RPMI7951 (cell line): ENCODE measurements at regions not wholly inside any gene's neighbourhood (a gene's known extent, or its start where the extent isn't known, plus 50 kb on each side); places are given as distances from the start of the nearest gene placed in this dataset.

Source experiments
- DNase-seq: peaks from one replicate; pipeline ENCODE4 v3.0.0-alpha.2; 2012; ENCODE audit warnings: low read depth

GRCh38 chr3:45277636-45278035 is 51.5 kb upstream of the TMEM158 start:
- no peak for DNase-seq

GRCh38 chr3:45280232-45280631 is 54.1 kb upstream of the TMEM158 start:
- DNase-seq = peak; percentile 18

GRCh38 chr3:45280971-45281370 is 54.9 kb upstream of the TMEM158 start:
- no peak for DNase-seq

- no peak for DNase-seq
Measured at GRCh38 chr3:45283471-45283870, 57.4 kb upstream of the TMEM158 start.

GRCh38 chr3:45297331-45297730 is 71.2 kb upstream of the TMEM158 start:
- no peak for DNase-seq

GRCh38 chr3:45302470-45302869 is 76.4 kb upstream of the TMEM158 start:
- no peak for DNase-seq

GRCh38 chr3:45306406-45307008 is 80.4 kb upstream of the TMEM158 start:
- DNase-seq = no peak

GRCh38 chr3:45309876-45310275 is 78.5 kb upstream of the LARS2 start:
- no peak for DNase-seq

- no peak for DNase-seq
Measured at GRCh38 chr3:45311327-45311726, 77.0 kb upstream of the LARS2 start.

GRCh38 chr3:45311953-45312801 is 76.2 kb upstream of the LARS2 start:
- no peak for DNase-seq

- no peak for DNase-seq
Measured at GRCh38 chr3:45312836-45313493, 75.4 kb upstream of the LARS2 start.

- DNase-seq = no peak
Measured at GRCh38 chr3:45313743-45314403, 74.5 kb upstream of the LARS2 start.

GRCh38 chr3:45317710-45318109 is 70.7 kb upstream of the LARS2 start:
- no peak for DNase-seq

GRCh38 chr3:45318689-45319088 is 69.7 kb upstream of the LARS2 start:
- DNase-seq = no peak

- DNase-seq = no peak
Measured at GRCh38 chr3:45319231-45319995, 69.0 kb upstream of the LARS2 start.

- DNase-seq = no peak
Measured at GRCh38 chr3:45319996-45320305, 68.4 kb upstream of the LARS2 start.

GRCh38 chr3:45320986-45321385 is 67.4 kb upstream of the LARS2 start:
- DNase-seq = no peak

GRCh38 chr3:45321607-45322391 is 66.6 kb upstream of the LARS2 start:
- DNase-seq = peak; percentile 32

GRCh38 chr3:45322616-45323015 is 65.8 kb upstream of the LARS2 start:
- no peak for DNase-seq

GRCh38 chr3:45325676-45326075 is 62.7 kb upstream of the LARS2 start:
- DNase-seq = no peak

- no peak for DNase-seq
Measured at GRCh38 chr3:45329761-45330305, 58.5 kb upstream of the LARS2 start.
